H9 (cell line): ENCODE measurements at regions not wholly inside any gene's neighbourhood (a gene's known extent, or its start where the extent isn't known, plus 50 kb on each side); places are given as distances from the start of the nearest gene placed in this dataset.
"Not testable (repeated sequence)": the region's sequence is repeated elsewhere in the genome, so short reads cannot be mapped to it uniquely, and the experiment has no call there.

ENCODE experiments used
- DNase-seq: peaks from one replicate; pipeline ENCODE4 v3.0.0-alpha.2; 2017
- H2AFZ ChIP-seq: one replicate; pipeline ENCODE4 v1.6.1; 2013; ENCODE audit warnings: mild to moderate bottlenecking, low read length, control low read depth, moderate library complexity
- H2AK5ac ChIP-seq: 2 replicates; pipeline ENCODE4 v1.6.1; 2013; ENCODE audit warnings: low read length, control low read depth, mixed read lengths; ENCODE audit not compliant: insufficient read length
- H2BK120ac ChIP-seq: one replicate; pipeline ENCODE4 v1.6.1; 2013; ENCODE audit warnings: low read depth, mild to moderate bottlenecking, low read length, control low read depth, inconsistent platforms; ENCODE audit not compliant: poor library complexity, severe bottlenecking
- H2BK12ac ChIP-seq: 2 replicates; pipeline ENCODE4 v1.6.1; 2013; ENCODE audit warnings: low read length, control low read depth, mixed read lengths, low read depth; ENCODE audit not compliant: insufficient read length
- H2BK15ac ChIP-seq: 2 replicates; pipeline ENCODE4 v1.6.1; 2013; ENCODE audit warnings: low read depth, low read length, control low read depth
- H2BK20ac ChIP-seq: one replicate; pipeline ENCODE4 v1.6.1; 2013; ENCODE audit warnings: low read depth, mild to moderate bottlenecking, low read length, control low read depth, inconsistent platforms; ENCODE audit not compliant: poor library complexity, severe bottlenecking
- H2BK5ac ChIP-seq: 2 replicates; pipeline ENCODE4 v1.6.1; 2013; ENCODE audit warnings: low read length, control low read depth, mixed read lengths; ENCODE audit not compliant: insufficient read length
- H3K14ac ChIP-seq: 2 replicates; pipeline ENCODE4 v1.6.1; 2013; ENCODE audit warnings: low read length, control low read depth; ENCODE audit not compliant: insufficient read depth
- H3K18ac ChIP-seq: 2 replicates; pipeline ENCODE4 v1.6.1; 2013; ENCODE audit warnings: low read depth, mild to moderate bottlenecking, mixed read lengths, low read length, control low read depth; ENCODE audit not compliant: insufficient read length
- H3K23ac ChIP-seq: 2 replicates; pipeline ENCODE4 v1.6.1; 2013; ENCODE audit warnings: low read length, control low read depth, mixed read lengths, low read depth; ENCODE audit not compliant: insufficient read length
- H3K23me2 ChIP-seq: 2 replicates; pipeline ENCODE4 v1.6.1; 2013; ENCODE audit warnings: low read depth, mild to moderate bottlenecking, mixed read lengths, low read length, control low read depth; ENCODE audit not compliant: insufficient read length, poor library complexity, severe bottlenecking
- H3K27ac ChIP-seq: 2 replicates; pipeline ENCODE4 v1.5.1; 2013; ENCODE audit warnings: low read length, control low read depth, mixed read lengths, low read depth; ENCODE audit not compliant: insufficient read length
- H3K27me3 ChIP-seq: 2 replicates; pipeline ENCODE4 v1.6.1; 2013; ENCODE audit warnings: low read length, control low read depth, inconsistent platforms; ENCODE audit not compliant: insufficient read depth
- H3K4ac ChIP-seq: 2 replicates; pipeline ENCODE4 v1.6.1; 2013; ENCODE audit warnings: low read depth, mild to moderate bottlenecking, control low read depth, inconsistent platforms, low read length, moderate library complexity
- H3K4me1 ChIP-seq: 2 replicates; pipeline ENCODE4 v1.6.1; 2013; ENCODE audit warnings: low read length, control low read depth, inconsistent platforms; ENCODE audit not compliant: insufficient read depth
- H3K4me2 ChIP-seq: 2 replicates; pipeline ENCODE4 v1.6.1; 2013; ENCODE audit warnings: low read length, control low read depth, mixed read lengths; ENCODE audit not compliant: insufficient read length, insufficient read depth
- H3K56ac ChIP-seq: 2 replicates; pipeline ENCODE4 v1.6.1; 2013; ENCODE audit warnings: low read depth, mild to moderate bottlenecking, mixed read lengths, low read length, control low read depth; ENCODE audit not compliant: insufficient read length
- H3K79me1 ChIP-seq: 2 replicates; pipeline ENCODE4 v1.6.1; 2013; ENCODE audit warnings: low read depth, mild to moderate bottlenecking, moderate library complexity, low read length, control low read depth, inconsistent platforms; ENCODE audit not compliant: insufficient read depth, poor library complexity, severe bottlenecking
- H3K79me2 ChIP-seq: 2 replicates; pipeline ENCODE4 v1.6.1; 2013; ENCODE audit warnings: low read length, control low read depth, inconsistent platforms; ENCODE audit not compliant: insufficient read depth
- H3K9ac ChIP-seq: 2 replicates; pipeline ENCODE4 v1.6.1; 2013; ENCODE audit warnings: low read length, control low read depth, mixed read lengths; ENCODE audit not compliant: insufficient read length; ENCODE audit errors: extremely low read depth
- H3K9me3 ChIP-seq: one replicate; pipeline ENCODE4 v1.6.1; 2013; ENCODE audit warnings: low read depth, low read length, inconsistent platforms; ENCODE audit not compliant: control insufficient read depth
- H3T11ph ChIP-seq: one replicate; pipeline ENCODE4 v1.6.1; 2013; ENCODE audit warnings: mild to moderate bottlenecking, low read length, control low read depth, inconsistent platforms
- H4K20me1 ChIP-seq: one replicate; pipeline ENCODE4 v1.6.1; 2013; ENCODE audit not compliant: control insufficient read depth, insufficient read length, insufficient read depth
- H4K5ac ChIP-seq: 2 replicates; pipeline ENCODE4 v1.6.1; 2013; ENCODE audit warnings: low read depth, mild to moderate bottlenecking, mixed read lengths, low read length, control low read depth; ENCODE audit not compliant: insufficient read length
- H4K8ac ChIP-seq: replicated peaks from 2 replicates; pipeline ENCODE4 v1.6.1; 2013; ENCODE audit warnings: low read length, control low read depth, mixed read lengths, low read depth; ENCODE audit not compliant: insufficient read length
- H4K91ac ChIP-seq: 2 replicates; pipeline ENCODE4 v1.6.1; 2013; ENCODE audit warnings: low read depth, mild to moderate bottlenecking, moderate library complexity, mixed read lengths, low read length, control low read depth; ENCODE audit not compliant: insufficient read length
- H3K27ac Mint-ChIP-seq, 3 experiments: 2 replicates in 2 of 3; 3 replicates in 1 of 3; pipeline ENCODE4 v1.8.0; 2020 to 2021; ENCODE audit warnings: mixed read lengths in 3 of 3, mild to moderate bottlenecking in 1 of 3, moderate library complexity in 1 of 3
- H3K27me3 Mint-ChIP-seq: 2 replicates; pipeline ENCODE4 v1.8.0; 2021; ENCODE audit warnings: low read depth, mild to moderate bottlenecking, moderate library complexity, mixed read lengths
- H3K36me3 Mint-ChIP-seq, 3 experiments: 2 replicates in 2 of 3; 3 replicates in 1 of 3; pipeline ENCODE4 v1.8.0; 2020 to 2021; ENCODE audit warnings: low read depth in 3 of 3, mixed read lengths in 3 of 3; ENCODE audit not compliant: insufficient read depth in 1 of 3
- H3K4me1 Mint-ChIP-seq, 2 experiments: 2 replicates each; pipeline ENCODE4 v1.8.0; 2020; ENCODE audit warnings: mixed read lengths in 2 of 2
- H3K4me3 Mint-ChIP-seq, 2 experiments: 2 replicates in 1 of 2; 3 replicates in 1 of 2; pipeline ENCODE4 v1.8.0; 2020 to 2021; ENCODE audit warnings: mild to moderate bottlenecking in 2 of 2, mixed read lengths in 2 of 2, moderate library complexity in 1 of 2
- H3K9me3 Mint-ChIP-seq, 2 experiments: 2 replicates in 1 of 2; 3 replicates in 1 of 2; pipeline ENCODE4 v1.8.0; 2020; ENCODE audit warnings: mild to moderate bottlenecking in 2 of 2, mixed read lengths in 2 of 2, moderate library complexity in 1 of 2
- WGBS: extraction: QIAGEN DNeasy Blood & Tissue Kit; methylation state at CpG from one replicate; pipeline ENCODE4 v1.1.7; 2013; ENCODE audit warnings: missing lambda C conversion rate, low lambda C conversion rate, mixed read lengths; ENCODE audit not compliant: insufficient read length; ENCODE audit errors: extremely low coverage; 5-methylcytosine and 5-hydroxymethylcytosine counted together

DNA sequence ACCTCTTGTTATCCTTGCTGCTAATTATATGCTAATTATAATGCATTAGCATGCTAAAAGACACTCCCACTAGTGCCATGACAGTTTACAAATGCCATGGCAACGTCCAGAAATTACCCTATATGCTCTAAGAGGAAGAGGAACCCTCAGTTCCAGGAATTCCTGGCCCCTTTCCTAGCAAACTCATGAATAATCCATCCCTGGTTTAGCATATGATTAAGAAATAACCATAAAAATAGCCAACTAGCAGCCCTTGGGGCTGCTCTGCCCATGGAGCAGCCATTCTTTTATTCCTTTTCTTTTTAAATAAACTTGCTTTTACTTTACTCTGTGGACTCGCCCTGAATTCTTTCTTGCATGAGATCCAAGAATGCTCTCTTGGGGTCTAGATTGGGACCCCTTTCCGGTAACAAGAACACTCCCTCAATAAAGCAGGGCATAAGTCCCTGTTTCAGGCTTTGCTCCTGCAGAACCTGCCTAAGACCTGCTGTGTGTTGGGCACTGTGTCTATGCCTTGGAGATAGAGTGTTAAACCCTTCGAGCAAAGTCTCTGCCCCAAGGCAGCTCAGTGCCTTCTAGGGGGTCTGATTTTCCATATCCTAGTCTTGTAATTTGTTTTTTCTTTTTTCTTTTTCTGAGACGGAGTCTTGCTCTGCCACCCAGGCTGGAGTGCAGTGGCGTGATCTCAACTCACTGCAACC lies 345.0 kb downstream of the NPIPA7 start:
- not testable (repeated sequence) for H3K27ac ChIP-seq, H3K4me3 Mint-ChIP-seq, H3K79me1 ChIP-seq, H3K27ac Mint-ChIP-seq, H3K9me3 ChIP-seq, H3K18ac ChIP-seq, H2BK5ac ChIP-seq, DNase-seq, H2AFZ ChIP-seq, H3K4ac ChIP-seq, H3K4me1 ChIP-seq, H3K27me3 ChIP-seq, H3K9me3 Mint-ChIP-seq, H4K91ac ChIP-seq, H3K56ac ChIP-seq, H3T11ph ChIP-seq, H3K9ac ChIP-seq, H3K36me3 Mint-ChIP-seq, H2BK120ac ChIP-seq, H3K27me3 Mint-ChIP-seq, H2BK15ac ChIP-seq, H2BK12ac ChIP-seq, H3K23ac ChIP-seq, H4K20me1 ChIP-seq, H4K8ac ChIP-seq, H3K4me2 ChIP-seq, H3K14ac ChIP-seq, H3K4me1 Mint-ChIP-seq, H3K79me2 ChIP-seq, H4K5ac ChIP-seq, H2AK5ac ChIP-seq, H2BK20ac ChIP-seq, H3K23me2 ChIP-seq
- no CpG with 5 or more reads among the region's 6 CpGs for WGBS

DNA sequence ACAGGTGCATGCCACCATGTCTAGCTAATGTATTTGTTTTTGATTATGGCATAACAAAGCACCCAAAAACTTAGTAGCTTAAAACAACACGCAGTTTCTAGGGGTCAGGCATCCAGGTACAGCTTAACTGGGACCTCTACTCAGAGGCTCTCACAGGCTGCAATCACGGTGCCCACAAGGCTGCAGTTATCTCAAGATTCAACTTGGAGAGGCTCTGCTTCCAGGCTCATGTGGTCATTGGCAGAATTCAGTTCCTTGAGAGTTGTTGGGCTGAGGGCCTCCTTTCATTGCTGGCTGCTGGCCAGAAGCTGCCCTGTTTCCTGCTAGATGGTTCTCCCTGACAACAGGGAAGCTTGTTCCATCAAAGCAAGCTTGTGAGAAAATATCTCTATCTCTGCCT lies 348.1 kb downstream of the NPIPA7 start:
- not testable (repeated sequence) for H3K23me2 ChIP-seq, H3K56ac ChIP-seq, H4K91ac ChIP-seq, H3K36me3 Mint-ChIP-seq, H3K4me2 ChIP-seq, H2AK5ac ChIP-seq, H3K9me3 ChIP-seq, H3K4ac ChIP-seq, H3K27me3 Mint-ChIP-seq, H2BK5ac ChIP-seq, H3K79me1 ChIP-seq, H4K5ac ChIP-seq, H3K4me1 Mint-ChIP-seq, H3K4me3 Mint-ChIP-seq, H3K79me2 ChIP-seq, H2BK20ac ChIP-seq, H3K14ac ChIP-seq, H2BK15ac ChIP-seq, H3K4me1 ChIP-seq, H2BK12ac ChIP-seq, H3K27ac Mint-ChIP-seq, H3K9me3 Mint-ChIP-seq, H2AFZ ChIP-seq, H3K27ac ChIP-seq, H3K23ac ChIP-seq, H3K9ac ChIP-seq, H2BK120ac ChIP-seq, H3K18ac ChIP-seq, DNase-seq, H3K27me3 ChIP-seq, H4K20me1 ChIP-seq, H3T11ph ChIP-seq, H4K8ac ChIP-seq
- no CpG with 5 or more reads among the region's 2 CpGs for WGBS
